Liver (tissue), 8 donors: ENCODE measurements at regions not wholly inside any gene's neighbourhood (a gene's known extent, or its start where the extent isn't known, plus 50 kb on each side); places are given as distances from the start of the nearest gene placed in this dataset.

Experiments used
- DNase-seq: peaks from one replicate; pipeline ENCODE4 v3.0.0-alpha.2; 2017; ENCODE audit warnings: low spot score
- H3K27ac ChIP-seq, 2 donors: one replicate each; pipeline ENCODE4 v1.7.0; 2013; ENCODE audit warnings: inconsistent platforms in 2 of 2, low read length in 2 of 2, control low read depth in 1 of 2, low read depth in 1 of 2, mild to moderate bottlenecking in 1 of 2
- H3K27me3 ChIP-seq, 4 donors: one replicate each; pipeline versions ENCODE4 v1.6.1 to v1.7.0; 2013; ENCODE audit warnings: low read length in 3 of 4, inconsistent platforms in 1 of 4, mild to moderate bottlenecking in 1 of 4, moderate library complexity in 1 of 4; ENCODE audit not compliant: control insufficient read depth in 4 of 4, insufficient read depth in 4 of 4
- H3K36me3 ChIP-seq, 4 donors: one replicate each; pipeline versions ENCODE4 v1.6.1 to v1.7.0; 2013; ENCODE audit warnings: low read length in 3 of 4, mild to moderate bottlenecking in 3 of 4, low read depth in 1 of 4, moderate library complexity in 1 of 4; ENCODE audit not compliant: control insufficient read depth in 4 of 4, insufficient read depth in 3 of 4
- H3K4me1 ChIP-seq, 4 donors: one replicate each; pipeline versions ENCODE4 v1.6.1 to v1.7.0; 2013; ENCODE audit warnings: low read length in 3 of 4, mild to moderate bottlenecking in 3 of 4, moderate library complexity in 1 of 4; ENCODE audit not compliant: control insufficient read depth in 4 of 4, insufficient read depth in 4 of 4
- H3K4me3 ChIP-seq, 3 donors: one replicate each; pipeline versions ENCODE4 v1.6.1 to v1.7.0; 2013; ENCODE audit warnings: low read length in 3 of 3, control low read depth in 1 of 3, low read depth in 1 of 3, mild to moderate bottlenecking in 1 of 3
- H3K9ac ChIP-seq, 2 donors: one replicate each; pipeline ENCODE4 v1.7.0; 2013; ENCODE audit warnings: low read length in 2 of 2, mild to moderate bottlenecking in 2 of 2, moderate library complexity in 2 of 2, control low read depth in 1 of 2, low read depth in 1 of 2
- H3K9me3 ChIP-seq, 4 donors: one replicate each; pipeline versions ENCODE4 v1.6.1 to v1.7.0; 2013; ENCODE audit warnings: low read length in 3 of 4; ENCODE audit not compliant: control insufficient read depth in 4 of 4
- ATF3 ChIP-seq: IDR thresholded peaks from 2 replicates; pipeline ENCODE4 v1.6.1; 2016; ENCODE audit warnings: antibody characterized with exemption
- CTCF ChIP-seq: fragments of 150-350 bp; IDR thresholded peaks from 2 replicates; pipeline ENCODE4 v1.5.1; 2017; ENCODE audit warnings: improper control_type of control experiment, low read depth, low read length; ENCODE audit not compliant: missing input control
- EGR1 ChIP-seq, 2 donors: IDR thresholded peaks; 2 replicates each; pipeline ENCODE4 v1.6.1; 2016 to 2018; ENCODE audit warnings: antibody characterized with exemption in 2 of 2, low read depth in 2 of 2
- FOXA1 ChIP-seq: IDR thresholded peaks from 2 replicates; pipeline ENCODE4 v1.6.1; 2016; ENCODE audit warnings: antibody characterized with exemption
- FOXA2 ChIP-seq: IDR thresholded peaks from 2 replicates; pipeline ENCODE4 v1.6.1; 2016; ENCODE audit warnings: antibody characterized with exemption
- GABPA ChIP-seq, 2 donors: IDR thresholded peaks in 1 of 2; conservative IDR thresholded peaks in 1 of 2; 2 replicates each; pipeline ENCODE4 v1.6.1; 2016; ENCODE audit warnings: antibody characterized with exemption in 2 of 2, mild to moderate bottlenecking in 1 of 2, moderate library complexity in 1 of 2
- HNF4A ChIP-seq, 2 donors: conservative IDR thresholded peaks; 2 replicates each; pipeline ENCODE4 v1.6.1; 2016; ENCODE audit warnings: antibody characterized with exemption in 2 of 2, mild to moderate bottlenecking in 2 of 2
- HNF4G ChIP-seq: IDR thresholded peaks from 2 replicates; pipeline ENCODE4 v1.6.1; 2016; ENCODE audit warnings: antibody characterized with exemption
- JUND ChIP-seq, 2 donors: IDR thresholded peaks; 2 replicates each; pipeline ENCODE4 v1.6.1; 2016; ENCODE audit warnings: antibody characterized with exemption in 2 of 2
- MAX ChIP-seq: IDR thresholded peaks from 2 replicates; pipeline ENCODE4 v1.6.1; 2016; ENCODE audit warnings: antibody characterized with exemption
- NR2F2 ChIP-seq: IDR thresholded peaks from 2 replicates; pipeline ENCODE4 v1.6.1; 2016; ENCODE audit warnings: antibody characterized with exemption
- RAD21 ChIP-seq, 2 donors: IDR thresholded peaks; 2 replicates each; pipeline ENCODE4 v1.6.1; 2016; ENCODE audit warnings: antibody characterized with exemption in 2 of 2, mild to moderate bottlenecking in 2 of 2
- REST ChIP-seq: IDR thresholded peaks from 2 replicates; pipeline ENCODE4 v1.6.1; 2016; ENCODE audit warnings: antibody characterized with exemption, mild to moderate bottlenecking
- RXRA ChIP-seq, 2 donors: IDR thresholded peaks; 2 replicates each; pipeline ENCODE4 v1.6.1; 2017 to 2018; ENCODE audit warnings: antibody characterized with exemption in 2 of 2, mild to moderate bottlenecking in 1 of 2
- SP1 ChIP-seq: IDR thresholded peaks from 2 replicates; pipeline ENCODE4 v1.6.1; 2018; ENCODE audit warnings: antibody characterized with exemption, mild to moderate bottlenecking
- TAF1 ChIP-seq: conservative IDR thresholded peaks from 2 replicates; pipeline ENCODE4 v1.6.1; 2016; ENCODE audit warnings: antibody characterized with exemption, mild to moderate bottlenecking
- YY1 ChIP-seq: IDR thresholded peaks from 2 replicates; pipeline ENCODE4 v1.6.1; 2016; ENCODE audit warnings: antibody characterized with exemption, mild to moderate bottlenecking
- WGBS: extraction: QIAGEN DNeasy Blood & Tissue Kit; methylation state at CpG from one replicate; pipeline ENCODE4 v1.1.7; 2013; 5-methylcytosine and 5-hydroxymethylcytosine counted together
- donor health status: healthy.
- donor health status: healthy.
- donor health status: healthy.
- donor health status: healthy.
- donor health status: healthy.

- TF ChIP-seq REST (no peak), CTCF (no peak), HNF4A (conservative IDR thresholded peaks at IDR 0.05) (no peak), TAF1 (no peak), FOXA1 (no peak), EGR1 (IDR thresholded peaks at IDR 0.05; ENCODE audit: low read depth in 2 of 2) (no peak), ATF3 (no peak), HNF4G (no peak), NR2F2 (no peak), RAD21 (IDR thresholded peaks at IDR 0.05) (no peak), FOXA2 (no peak), JUND (IDR thresholded peaks at IDR 0.05) (no peak), MAX (no peak), RXRA (IDR thresholded peaks at IDR 0.05) (no peak)
- H3K4me1 ChIP-seq = no peaks in the 10 kb centered on the region
- no peak overlapping the region for H3K4me3 ChIP-seq
- peaks cover 0 to 10% (median 9%) of the 10 kb centered on the region in 4 donors for H3K36me3 ChIP-seq
- no peak for DNase-seq
- peaks cover 0 to 5% (median 1%) of the 10 kb centered on the region in 4 donors for H3K9me3 ChIP-seq
- 96% methylated on average over 7 of the region's 7 CpGs for WGBS
- H3K9ac ChIP-seq = no peak overlapping the region
- H3K27ac ChIP-seq = no peak overlapping the region
- no peaks in the 10 kb centered on the region for H3K27me3 ChIP-seq
Measured at GRCh38 chr7:130853503-130854279, 119.7 kb upstream of the KLF14 start.

- 94% methylated on average over 1 of the region's 1 CpG for WGBS
- peaks cover 0 to 5% (median 1%) of the 10 kb centered on the region in 4 donors for H3K9me3 ChIP-seq
- TF ChIP-seq HNF4G (no peak), GABPA (IDR thresholded peaks at IDR 0.05 in 1 of 2, conservative IDR thresholded peaks at IDR 0.05 in 1 of 2) (no peak), ATF3 (no peak), EGR1 (IDR thresholded peaks at IDR 0.05; ENCODE audit: low read depth in 2 of 2) (no peak), FOXA1 (no peak), YY1 (no peak), RXRA (IDR thresholded peaks at IDR 0.05) (no peak), SP1 (no peak), JUND (IDR thresholded peaks at IDR 0.05) (no peak), NR2F2 (no peak), MAX (no peak), CTCF (no peak), REST (no peak)
Measured at GRCh38 chr7:130854481-130854880, 120.5 kb upstream of the KLF14 start.

More at GRCh38 chr7:130854481-130854880, 120.5 kb upstream of the KLF14 start:
- Histone ChIP-seq H3K27me3 (no peaks in the 10 kb centered on the region), H3K36me3 (peaks cover 0 to 10% (median 9%) of the 10 kb centered on the region in 4 donors), H3K4me1 (no peaks in the 10 kb centered on the region), H3K27ac (no peak overlapping the region), H3K9ac (no peak overlapping the region), H3K4me3 (no peak overlapping the region)
- no peak for DNase-seq
